Chondrocyte (in vitro differentiated cells): ENCODE measurements at regions not wholly inside any gene's neighbourhood (a gene's known extent, or its start where the extent isn't known, plus 50 kb on each side); places are given as distances from the start of the nearest gene placed in this dataset.

Source experiments
- DNase-seq: peaks from one replicate; pipeline ENCODE4 v3.0.0; 2021; ENCODE audit warnings: mixed read lengths, low spot score
- H3K27ac Mint-ChIP-seq: one replicate; pipeline ENCODE4 v1.8.0; 2021; ENCODE audit warnings: mild to moderate bottlenecking, moderate library complexity, mixed read lengths; ENCODE audit not compliant: unreplicated experiment
- H3K27me3 Mint-ChIP-seq: 2 replicates; pipeline ENCODE4 v1.8.0; 2021; ENCODE audit warnings: low read depth, mixed read lengths
- H3K36me3 Mint-ChIP-seq: 2 replicates; pipeline ENCODE4 v1.8.0; 2021; ENCODE audit warnings: low read depth, mixed read lengths
- H3K4me1 Mint-ChIP-seq: 2 replicates; pipeline ENCODE4 v1.8.0; 2021; ENCODE audit warnings: low read depth, mild to moderate bottlenecking, mixed read lengths
- H3K4me3 Mint-ChIP-seq: one replicate; pipeline ENCODE4 v1.8.0; 2021; ENCODE audit warnings: mild to moderate bottlenecking, moderate library complexity, mixed read lengths; ENCODE audit not compliant: unreplicated experiment
- H3K9me3 Mint-ChIP-seq: 2 replicates; pipeline ENCODE4 v1.8.0; 2021; ENCODE audit warnings: low read depth, mixed read lengths
- CTCF ChIP-seq: fragments of 200-600 bp; sonication (generic); IDR thresholded peaks from 2 replicates; pipeline ENCODE4 v1.5.0; 2021; ENCODE audit warnings: antibody characterized with exemption, mild to moderate bottlenecking, moderate library complexity

- Mint-ChIP-seq H3K4me1 (peaks cover 4% of the 10 kb centered on the region), H3K36me3 (no peaks in the 10 kb centered on the region), H3K27me3 (peaks cover 11% of the 10 kb centered on the region), H3K27ac (no peak overlapping the region), H3K9me3 (no peaks in the 10 kb centered on the region), H3K4me3 (no peak overlapping the region)
- no peak for TF ChIP-seq CTCF
- no peak for DNase-seq
These were observed 587.4 kb downstream of the LMO7 start for GRCh38 chr13:76223565-76223964.

GRCh38 chr13:76222511-76222910, 586.4 kb downstream of the LMO7 start:
- Mint-ChIP-seq H3K4me3 (no peak overlapping the region), H3K27ac (no peak overlapping the region), H3K4me1 (peaks cover 4% of the 10 kb centered on the region), H3K9me3 (no peaks in the 10 kb centered on the region), H3K27me3 (peaks cover 11% of the 10 kb centered on the region), H3K36me3 (no peaks in the 10 kb centered on the region)
- TF ChIP-seq CTCF = no peak
- DNase-seq = no peak

- no peaks in the 10 kb centered on the region for H3K27me3 Mint-ChIP-seq
- no peaks in the 10 kb centered on the region for H3K9me3 Mint-ChIP-seq
- H3K4me1 Mint-ChIP-seq = no peaks in the 10 kb centered on the region
- H3K36me3 Mint-ChIP-seq = no peaks in the 10 kb centered on the region
- DNase-seq = no peak
- no peak for TF ChIP-seq CTCF
- no peak overlapping the region for H3K27ac Mint-ChIP-seq
- no peak overlapping the region for H3K4me3 Mint-ChIP-seq
These were observed 580.6 kb downstream of the LMO7 start for GRCh38 chr13:76216729-76217128.

- Mint-ChIP-seq H3K36me3 (no peaks in the 10 kb centered on the region), H3K27me3 (no peaks in the 10 kb centered on the region), H3K27ac (no peak overlapping the region), H3K9me3 (no peaks in the 10 kb centered on the region), H3K4me1 (no peaks in the 10 kb centered on the region), H3K4me3 (no peak overlapping the region)
- no peak for DNase-seq
- TF ChIP-seq CTCF = no peak
These were observed 577.9 kb downstream of the LMO7 start for GRCh38 chr13:76214001-76214400.

- Mint-ChIP-seq H3K9me3 (no peaks in the 10 kb centered on the region), H3K4me1 (no peaks in the 10 kb centered on the region), H3K4me3 (no peak overlapping the region), H3K27me3 (no peaks in the 10 kb centered on the region), H3K27ac (no peak overlapping the region), H3K36me3 (no peaks in the 10 kb centered on the region)
- no peak for DNase-seq
- TF ChIP-seq CTCF = no peak
These were observed 577.3 kb downstream of the LMO7 start for GRCh38 chr13:76213423-76213904.
